ENCODE measurements at regions not wholly inside any gene's neighbourhood (a gene's known extent, or its start where the extent isn't known, plus 50 kb on each side); places are given as distances from the start of the nearest gene placed in this dataset.

DNA sequence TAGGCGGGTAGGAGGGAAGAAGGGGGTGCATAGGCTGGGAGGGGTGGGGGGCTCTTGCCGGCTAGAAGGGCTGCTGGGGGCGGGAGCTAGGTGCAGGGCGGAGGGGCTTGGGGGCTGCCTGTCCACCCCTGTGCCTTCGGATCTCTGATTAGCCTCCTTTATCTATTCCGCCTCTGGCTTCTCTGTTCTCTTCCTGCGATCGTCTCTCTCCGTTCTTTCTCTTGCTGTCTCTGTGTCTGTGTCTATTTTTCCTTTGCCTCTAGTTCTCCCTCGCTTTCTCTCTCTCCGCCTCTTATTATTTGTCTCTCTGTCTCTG lies 166.7 kb upstream of the LHX5 start:
- TF ChIP-seq, protein P1, sequence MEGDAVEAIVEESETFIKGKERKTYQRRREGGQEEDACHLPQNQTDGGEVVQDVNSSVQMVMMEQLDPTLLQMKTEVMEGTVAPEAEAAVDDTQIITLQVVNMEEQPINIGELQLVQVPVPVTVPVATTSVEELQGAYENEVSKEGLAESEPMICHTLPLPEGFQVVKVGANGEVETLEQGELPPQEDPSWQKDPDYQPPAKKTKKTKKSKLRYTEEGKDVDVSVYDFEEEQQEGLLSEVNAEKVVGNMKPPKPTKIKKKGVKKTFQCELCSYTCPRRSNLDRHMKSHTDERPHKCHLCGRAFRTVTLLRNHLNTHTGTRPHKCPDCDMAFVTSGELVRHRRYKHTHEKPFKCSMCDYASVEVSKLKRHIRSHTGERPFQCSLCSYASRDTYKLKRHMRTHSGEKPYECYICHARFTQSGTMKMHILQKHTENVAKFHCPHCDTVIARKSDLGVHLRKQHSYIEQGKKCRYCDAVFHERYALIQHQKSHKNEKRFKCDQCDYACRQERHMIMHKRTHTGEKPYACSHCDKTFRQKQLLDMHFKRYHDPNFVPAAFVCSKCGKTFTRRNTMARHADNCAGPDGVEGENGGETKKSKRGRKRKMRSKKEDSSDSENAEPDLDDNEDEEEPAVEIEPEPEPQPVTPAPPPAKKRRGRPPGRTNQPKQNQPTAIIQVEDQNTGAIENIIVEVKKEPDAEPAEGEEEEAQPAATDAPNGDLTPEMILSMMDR (tag by site-specific recombination; IDR thresholded peaks at IDR 0.05) = no peak
- TF ChIP-seq SALL2 (tag by site-specific recombination; IDR thresholded peaks at IDR 0.05; ENCODE audit: borderline replicate concordance) (no peak), PRDM2 (tag by site-specific recombination; IDR thresholded peaks at IDR 0.05; ENCODE audit: borderline replicate concordance) (no peak), KLF7 (tag by site-specific recombination; IDR thresholded peaks at IDR 0.05; ENCODE audit: borderline replicate concordance) (no peak), MZF1 (tag by site-specific recombination; IDR thresholded peaks at IDR 0.05; ENCODE audit: borderline replicate concordance) (no peak), REST (tag by site-specific recombination; IDR thresholded peaks at IDR 0.05) (no peak), ZSCAN18 (tag by site-specific recombination; IDR thresholded peaks at IDR 0.05) (no peak)
- TF ChIP-seq, protein P2, sequence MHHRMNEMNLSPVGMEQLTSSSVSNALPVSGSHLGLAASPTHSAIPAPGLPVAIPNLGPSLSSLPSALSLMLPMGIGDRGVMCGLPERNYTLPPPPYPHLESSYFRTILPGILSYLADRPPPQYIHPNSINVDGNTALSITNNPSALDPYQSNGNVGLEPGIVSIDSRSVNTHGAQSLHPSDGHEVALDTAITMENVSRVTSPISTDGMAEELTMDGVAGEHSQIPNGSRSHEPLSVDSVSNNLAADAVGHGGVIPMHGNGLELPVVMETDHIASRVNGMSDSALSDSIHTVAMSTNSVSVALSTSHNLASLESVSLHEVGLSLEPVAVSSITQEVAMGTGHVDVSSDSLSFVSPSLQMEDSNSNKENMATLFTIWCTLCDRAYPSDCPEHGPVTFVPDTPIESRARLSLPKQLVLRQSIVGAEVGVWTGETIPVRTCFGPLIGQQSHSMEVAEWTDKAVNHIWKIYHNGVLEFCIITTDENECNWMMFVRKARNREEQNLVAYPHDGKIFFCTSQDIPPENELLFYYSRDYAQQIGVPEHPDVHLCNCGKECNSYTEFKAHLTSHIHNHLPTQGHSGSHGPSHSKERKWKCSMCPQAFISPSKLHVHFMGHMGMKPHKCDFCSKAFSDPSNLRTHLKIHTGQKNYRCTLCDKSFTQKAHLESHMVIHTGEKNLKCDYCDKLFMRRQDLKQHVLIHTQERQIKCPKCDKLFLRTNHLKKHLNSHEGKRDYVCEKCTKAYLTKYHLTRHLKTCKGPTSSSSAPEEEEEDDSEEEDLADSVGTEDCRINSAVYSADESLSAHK (tag by site-specific recombination; IDR thresholded peaks at IDR 0.05) = no peak

Measured in HEK293 (cell line).